Activated CD8-positive, alpha-beta T cell treated with anti-CD3 and anti-CD28 coated beads for 36 hours (primary cell): ENCODE measurements at regions not wholly inside any gene's neighbourhood (a gene's known extent, or its start where the extent isn't known, plus 50 kb on each side); places are given as distances from the start of the nearest gene placed in this dataset.

Experiments used
- ATAC-seq: fragments of 200-7000 bp; cut with Tn5 transposase; one replicate; pipeline ENCODE4 v1.10.0; 2021; ENCODE audit warnings: mild to moderate bottlenecking, moderate library complexity
- CTCF ChIA-PET: fragments of 350-600 bp; sonication (Branson Sonifier 250); formaldehyde crosslinking; loops from one replicate; lab custom pipeline; 2021; ENCODE audit warnings: antibody characterized with exemption; lab: Charles Lee
- POLR2A ChIA-PET: fragments of 350-600 bp; sonication (Branson Sonifier 250); formaldehyde crosslinking; loops from one replicate; lab custom pipeline; 2021; ENCODE audit warnings: antibody characterized with exemption; lab: Charles Lee
- DNase-seq: peaks from one replicate; pipeline ENCODE4 v3.0.0-alpha.2; 2020
- H3K27ac Mint-ChIP-seq: one replicate; pipeline ENCODE4 v1.8.0; 2021; ENCODE audit warnings: mild to moderate bottlenecking, mixed read lengths
- H3K27me3 Mint-ChIP-seq: one replicate; pipeline ENCODE4 v1.8.0; 2021; ENCODE audit warnings: mixed read lengths
- H3K36me3 Mint-ChIP-seq: one replicate; pipeline ENCODE4 v1.8.0; 2021; ENCODE audit warnings: low read depth, mixed read lengths
- H3K4me1 Mint-ChIP-seq: one replicate; pipeline ENCODE4 v1.8.0; 2021; ENCODE audit warnings: low read depth, mixed read lengths
- H3K4me3 Mint-ChIP-seq: one replicate; pipeline ENCODE4 v1.8.0; 2021; ENCODE audit warnings: mild to moderate bottlenecking, moderate library complexity, mixed read lengths
- H3K9me3 Mint-ChIP-seq: one replicate; pipeline ENCODE4 v1.8.0; 2021; ENCODE audit warnings: mixed read lengths
- CTCF ChIP-seq: fragments of 200-600 bp; IDR thresholded peaks from one replicate; pipeline ENCODE4 v1.8.0; 2022; ENCODE audit warnings: antibody characterized with exemption, mild to moderate bottlenecking
- intact Hi-C: fragments of 100-400 bp; cut with micrococcal nuclease; formaldehyde crosslinking; loops from one replicate; pipeline ENCODE4 v1.10.0; 2022

- DNase-seq (no peak), ATAC-seq (no peak)
- no peaks in the 10 kb centered on the region for H3K36me3 Mint-ChIP-seq
- ChIA-PET CTCF (interaction anchor here (1.2 kb wide), 1 partner anchor 54 kb away, joined by 3 read pairs; no protein-coding TSS in a partner anchor), POLR2A (no interaction called here)
- TF ChIP-seq CTCF: no peak
- H3K4me3 Mint-ChIP-seq: no peak overlapping the region
- H3K27ac Mint-ChIP-seq: no peak overlapping the region
- intact Hi-C loops: no loop called here
- peaks cover 4% of the 10 kb centered on the region for H3K4me1 Mint-ChIP-seq
- peaks cover 1% of the 10 kb centered on the region for H3K27me3 Mint-ChIP-seq
- H3K9me3 Mint-ChIP-seq: no peaks in the 10 kb centered on the region
Measured at GRCh38 chr3:23748398-23749110, 57.2 kb upstream of the UBE2E1 start.

GRCh38 chr3:23749609-23750008, 56.1 kb upstream of the UBE2E1 start:
- intact Hi-C loops: no loop called here
- TF ChIP-seq CTCF: no peak
- DNase-seq (no peak), ATAC-seq (no peak)
- H3K9me3 Mint-ChIP-seq: no peaks in the 10 kb centered on the region
- H3K4me3 Mint-ChIP-seq: no peak overlapping the region
- H3K27me3 Mint-ChIP-seq: peaks cover 1% of the 10 kb centered on the region
- CTCF ChIA-PET: no interaction called here
- POLR2A ChIA-PET: no interaction called here
- H3K27ac Mint-ChIP-seq: no peak overlapping the region
- H3K4me1 Mint-ChIP-seq: peaks cover 4% of the 10 kb centered on the region
- no peaks in the 10 kb centered on the region for H3K36me3 Mint-ChIP-seq

GRCh38 chr3:23750573-23751210, 55.1 kb upstream of the UBE2E1 start:
- H3K27me3 Mint-ChIP-seq: peaks cover 1% of the 10 kb centered on the region
- intact Hi-C loops: no loop called here
- no peaks in the 10 kb centered on the region for H3K9me3 Mint-ChIP-seq
- DNase-seq: no peak
- ChIA-PET CTCF (interaction anchor here (1.1 kb wide), 1 partner anchor 17 kb away, joined by 3 read pairs; no protein-coding TSS in a partner anchor), POLR2A (no interaction called here)
- no peak for ATAC-seq
- no peak overlapping the region for H3K27ac Mint-ChIP-seq
- TF ChIP-seq CTCF: no peak
- no peak overlapping the region for H3K4me3 Mint-ChIP-seq
- peaks cover 4% of the 10 kb centered on the region for H3K4me1 Mint-ChIP-seq
- H3K36me3 Mint-ChIP-seq: no peaks in the 10 kb centered on the region

GRCh38 chr3:23751212-23751723, 54.5 kb upstream of the UBE2E1 start:
- H3K4me1 Mint-ChIP-seq: peaks cover 4% of the 10 kb centered on the region
- H3K27ac Mint-ChIP-seq: no peak overlapping the region
- TF ChIP-seq CTCF: no peak
- no peaks in the 10 kb centered on the region for H3K9me3 Mint-ChIP-seq
- ATAC-seq (no peak), DNase-seq (no peak)
- peaks cover 4% of the 10 kb centered on the region for H3K27me3 Mint-ChIP-seq
- no peak overlapping the region for H3K4me3 Mint-ChIP-seq
- intact Hi-C loops: no loop called here
- H3K36me3 Mint-ChIP-seq: no peaks in the 10 kb centered on the region
- POLR2A ChIA-PET: no interaction called here
- CTCF ChIA-PET: interaction anchor here (1.1 kb wide), 1 partner anchor 17 kb away, joined by 3 read pairs; no protein-coding TSS in a partner anchor

- no peak overlapping the region for H3K27ac Mint-ChIP-seq
- peaks cover 4% of the 10 kb centered on the region for H3K4me1 Mint-ChIP-seq
- intact Hi-C loops: no loop called here
- ChIA-PET POLR2A (interaction anchor here (0.7 kb wide), 1 partner anchor 10 kb away, joined by 3 read pairs; no protein-coding TSS in a partner anchor), CTCF (interaction anchor here (0.7 kb wide), 1 partner anchor 59 kb away, joined by 3 read pairs; no protein-coding TSS in a partner anchor)
- H3K27me3 Mint-ChIP-seq: peaks cover 4% of the 10 kb centered on the region
- no peak overlapping the region for H3K4me3 Mint-ChIP-seq
- TF ChIP-seq CTCF: no peak
- no peaks in the 10 kb centered on the region for H3K9me3 Mint-ChIP-seq
- no peak for DNase-seq
- no peak for ATAC-seq
- no peaks in the 10 kb centered on the region for H3K36me3 Mint-ChIP-seq
Measured at GRCh38 chr3:23752126-23752525, 53.6 kb upstream of the UBE2E1 start.
